GM12878 (cell line): ENCODE measurements at regions not wholly inside any gene's neighbourhood (a gene's known extent, or its start where the extent isn't known, plus 50 kb on each side); places are given as distances from the start of the nearest gene placed in this dataset.

ENCODE experiments used
- ATAC-seq: fragments of 200-7000 bp; cut with Tn5 transposase; 3 replicates; pipeline ENCODE4 v1.9.1; 2020; ENCODE audit warnings: mild to moderate bottlenecking, moderate library complexity
- BruUV-seq: library from RNA; stranded (reverse); fragments of 400-500 nt; replicated peaks from 2 replicates; lab custom pipeline; 2021; lab: Mats Ljungman, UMichigan
- CTCF ChIA-PET: fragments of 300-600 bp; sonication (Branson Sonifier 250); formaldehyde crosslinking; extraction: SDS; loops from one replicate; lab custom pipeline; 2021; ENCODE audit warnings: inconsistent platforms; lab: Yijun Ruan, JAX
- POLR2A ChIA-PET: fragments of 350-600 bp; formaldehyde crosslinking; extraction: SDS; loops from one replicate; lab custom pipeline; 2021; ENCODE audit warnings: inconsistent platforms; lab: Charles Lee
- RAD21 ChIA-PET: fragments of 300-600 bp; sonication (Branson Sonifier 250); formaldehyde crosslinking; loops from one replicate; lab custom pipeline; 2023; ENCODE audit warnings: antibody characterized with exemption; ENCODE audit not compliant: unreplicated experiment; lab: Charles Lee
- SMC1A ChIA-PET: fragments of 300-600 bp; sonication (Branson Sonifier 250); formaldehyde crosslinking; loops from one replicate; lab custom pipeline; 2023; ENCODE audit not compliant: unreplicated experiment, uncharacterized antibody; lab: Charles Lee
- DNase-seq: peaks from one replicate; pipeline ENCODE4 v3.0.0-alpha.2; 2011; ENCODE audit warnings: low read depth, low spot score
- FAIRE-seq: peaks from 3 replicates; lab custom pipeline; 2011; peaks lifted over from hg19 to GRCh38; lab: Jason Lieb, UNC
- H2AFZ ChIP-seq: 2 replicates; pipeline ENCODE4 v1.6.0; 2011; ENCODE audit warnings: low read depth, low read length, control low read depth; ENCODE audit not compliant: control insufficient read depth
- H3K27ac ChIP-seq: 2 replicates; pipeline ENCODE4 v1.5.1; 2011; ENCODE audit warnings: control low read depth; ENCODE audit not compliant: control insufficient read depth, insufficient read depth
- H3K27me3 ChIP-seq, 2 experiments: replicated peaks in 1 of 2; 2 replicates each; pipeline versions ENCODE4 v1.6.0 to v1.6.1; 2011; ENCODE audit warnings: low read length in 1 of 2; ENCODE audit not compliant: control insufficient read depth in 2 of 2, insufficient read depth in 2 of 2
- H3K36me3 ChIP-seq, 2 experiments: 2 replicates each; pipeline ENCODE4 v1.5.1; 2011; ENCODE audit warnings: low read length in 1 of 2; ENCODE audit not compliant: control insufficient read depth in 2 of 2, insufficient read depth in 2 of 2
- H3K4me1 ChIP-seq: 2 replicates; pipeline ENCODE4 v1.6.1; 2011; ENCODE audit warnings: mild to moderate bottlenecking, low read length, moderate library complexity, mixed read lengths; ENCODE audit not compliant: control insufficient read depth, insufficient read depth
- H3K4me2 ChIP-seq: 2 replicates; pipeline ENCODE4 v1.6.0; 2011; ENCODE audit warnings: control low read depth; ENCODE audit not compliant: control insufficient read depth, insufficient read depth
- H3K4me3 ChIP-seq: fragments of 200-600 bp; sonication (generic); 2 replicates; pipeline ENCODE4 v1.5.1; 2016
- H3K79me2 ChIP-seq: 2 replicates; pipeline ENCODE4 v1.6.0; 2011; ENCODE audit warnings: low read length; ENCODE audit not compliant: control insufficient read depth, insufficient read depth
- H3K9ac ChIP-seq: 2 replicates; pipeline ENCODE4 v1.8.0; 2011; ENCODE audit warnings: low read length, control low read depth, mixed read lengths; ENCODE audit not compliant: control insufficient read depth, insufficient read depth
- H3K9me3 ChIP-seq: replicated peaks from 3 replicates; pipeline ENCODE4 v1.5.1; 2011; ENCODE audit warnings: mild to moderate bottlenecking, low read length; ENCODE audit not compliant: control insufficient read depth, insufficient read depth
- H4K20me1 ChIP-seq: 2 replicates; pipeline ENCODE4 v1.6.0; 2011; ENCODE audit not compliant: control insufficient read depth, insufficient read depth
- ATF2 ChIP-seq: IDR thresholded peaks from 2 replicates; pipeline ENCODE4 v1.6.1; 2012; ENCODE audit warnings: low read length, inconsistent platforms
- CEBPB ChIP-seq, 2 experiments: fragments of 150-350 bp in 1 of 2; IDR thresholded peaks; 2 replicates each; pipeline ENCODE4 v1.6.1; 2012 to 2014; ENCODE audit warnings: low read depth in 2 of 2, low read length in 2 of 2, borderline replicate concordance in 1 of 2, inconsistent platforms in 1 of 2
- CREM ChIP-seq: IDR thresholded peaks from 2 replicates; pipeline ENCODE4 v1.6.1; 2014; ENCODE audit warnings: antibody characterized with exemption, low read depth
- ELK1 ChIP-seq: IDR thresholded peaks from 2 replicates; pipeline ENCODE4 v1.6.1; 2012; ENCODE audit warnings: low read depth, low read length, improper control_type of control experiment
- IRF4 ChIP-seq: IDR thresholded peaks from 2 replicates; pipeline ENCODE4 v1.6.1; 2011; ENCODE audit warnings: low read depth, low read length
- MEF2B ChIP-seq: fragments of 450-650 bp; IDR thresholded peaks from 2 replicates; pipeline ENCODE4 v1.6.1; 2018; ENCODE audit warnings: mild to moderate bottlenecking, moderate library complexity; ENCODE audit not compliant: partially characterized antibody, poor library complexity, severe bottlenecking
- NR2C1 ChIP-seq: fragments of 450-650 bp; IDR thresholded peaks from 2 replicates; pipeline ENCODE4 v1.6.1; 2017; ENCODE audit warnings: antibody characterized with exemption, mild to moderate bottlenecking, moderate library complexity
- RELA ChIP-seq: fragments of 450-650 bp; IDR thresholded peaks from 2 replicates; pipeline ENCODE4 v1.8.0; 2014; ENCODE audit warnings: borderline replicate concordance; ENCODE audit not compliant: partially characterized antibody
- SREBF1 ChIP-seq: IDR thresholded peaks from 2 replicates; pipeline ENCODE4 v1.6.1; 2012; ENCODE audit warnings: mild to moderate bottlenecking, low read length
- SUZ12 ChIP-seq: fragments of 200-600 bp; sonication (generic); IDR thresholded peaks from one replicate; pipeline ENCODE4 v1.6.1; 2018; ENCODE audit warnings: antibody characterized with exemption, mild to moderate bottlenecking; ENCODE audit not compliant: unreplicated experiment
- WRNIP1 ChIP-seq: IDR thresholded peaks from 2 replicates; pipeline ENCODE4 v1.6.1; 2011; ENCODE audit warnings: low read depth, low read length, improper control_type of control experiment, borderline replicate concordance
- ZBTB11 ChIP-seq: fragments of 450-650 bp; formaldehyde crosslinking; IDR thresholded peaks from 2 replicates; pipeline ENCODE4 v1.5.0; 2022; ENCODE audit warnings: mild to moderate bottlenecking, missing genetic modification characterization
- ZNF24 ChIP-seq: fragments of 450-650 bp; IDR thresholded peaks from 2 replicates; pipeline ENCODE4 v1.6.1; 2017; ENCODE audit warnings: antibody characterized with exemption, mild to moderate bottlenecking
- ZSCAN29 ChIP-seq: fragments of 450-650 bp; IDR thresholded peaks from 2 replicates; pipeline ENCODE4 v1.6.1; 2017; ENCODE audit warnings: mild to moderate bottlenecking, moderate library complexity
- WGBS: methylation state at CpG from one replicate; pipeline ENCODE4 v1.1.6; 2016; ENCODE audit warnings: low lambda C conversion rate; ENCODE audit not compliant: insufficient replicate concordance, insufficient coverage; ENCODE audit errors: missing lambda C conversion rate; 5-methylcytosine and 5-hydroxymethylcytosine counted together
- in situ Hi-C: fragments of 300-500 bp; cut with MboI; formaldehyde crosslinking; loops from 9 replicates; pipeline ENCODE4 v1.14.3; 2018; ENCODE audit warnings: mixed read lengths
- intact Hi-C: fragments of 100-400 bp; cut with micrococcal nuclease; formaldehyde crosslinking; loops from one replicate; pipeline ENCODE4 v1.14.2; 2022; ENCODE audit not compliant: unreplicated experiment
- TF ChIP-seq, protein P1 (sequence below), 3 experiments: IDR thresholded peaks in 2 of 3; conservative IDR thresholded peaks in 1 of 3; 2 replicates each; pipeline ENCODE4 v1.5.1; 2011; ENCODE audit warnings: low read depth in 3 of 3, low read length in 3 of 3, mild to moderate bottlenecking in 3 of 3, control low read depth in 2 of 3, moderate library complexity in 2 of 3, inconsistent platforms in 1 of 3, mixed read lengths in 1 of 3; ENCODE audit not compliant: control insufficient read depth in 2 of 3, insufficient read depth in 1 of 3; ENCODE audit errors: extremely low read depth in 1 of 3

DNA sequence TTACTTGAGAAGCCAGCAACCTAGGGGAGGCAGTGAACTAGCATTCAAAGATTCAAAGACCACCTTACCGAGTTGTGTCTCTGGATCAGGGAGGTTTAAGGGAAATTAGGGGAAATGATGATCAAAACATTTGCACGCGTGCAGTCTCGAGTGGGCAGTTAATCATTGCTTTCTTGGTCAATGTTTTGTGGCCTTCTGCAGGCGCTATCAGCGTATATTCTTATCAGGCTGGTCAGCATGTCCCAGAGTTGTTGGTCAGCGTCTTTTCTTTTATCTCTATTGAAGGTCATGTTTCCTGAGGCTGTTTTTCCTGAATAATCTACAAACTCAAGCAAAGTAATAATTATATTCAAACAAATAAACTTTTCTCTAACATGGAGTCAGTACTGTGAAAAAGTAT is 84.0 kb upstream of the ZNF81 start (continued):
- TF ChIP-seq ZBTB11 (CRISPR knock-in tag) (no peak), IRF4 (no peak), ZNF24 (no peak), ELK1 (no peak)
- TF ChIP-seq, all 136 proteins: peak for 0

DNA sequence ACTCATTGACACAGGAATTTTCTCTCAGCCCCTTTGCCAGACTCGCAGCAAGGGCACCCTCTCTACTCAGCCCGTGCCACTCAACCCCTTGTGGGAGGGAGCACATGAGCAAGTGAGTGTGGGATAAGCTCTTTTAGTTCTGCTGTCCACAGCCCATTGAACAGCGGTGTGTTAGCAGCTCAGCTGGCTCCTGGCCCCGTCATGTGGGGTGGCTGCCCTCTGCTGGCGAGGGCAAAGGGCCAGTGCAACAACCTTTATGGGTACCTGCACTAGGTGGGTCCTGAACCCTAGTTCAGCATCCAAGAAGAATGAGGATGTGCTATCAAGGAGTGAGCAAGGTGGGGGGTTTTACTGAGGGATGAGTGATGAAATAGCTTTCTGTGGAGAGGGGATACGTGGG is 85.0 kb upstream of the ZNF81 start:
- intact Hi-C loops: loop anchor here (5.0 kb wide), 2 partner anchors 189 to 559 kb away; partner anchors contain the start of genes ARAF and UBA1
- no peak for TF ChIP-seq ZSCAN29
- no peak for TF ChIP-seq MEF2B
- TF ChIP-seq CEBPB (IDR thresholded peaks at IDR 0.05; ENCODE audit: borderline replicate concordance in 1 of 2, low read depth in 2 of 2, low read length in 2 of 2): no peak
- TF ChIP-seq SREBF1: no peak
- no peak for TF ChIP-seq CREM
- TF ChIP-seq ATF2: no peak
- TF ChIP-seq RELA: no peak
- TF ChIP-seq NR2C1: no peak
- TF ChIP-seq WRNIP1: no peak
- no peak for TF ChIP-seq SUZ12
- TF ChIP-seq, protein P1, sequence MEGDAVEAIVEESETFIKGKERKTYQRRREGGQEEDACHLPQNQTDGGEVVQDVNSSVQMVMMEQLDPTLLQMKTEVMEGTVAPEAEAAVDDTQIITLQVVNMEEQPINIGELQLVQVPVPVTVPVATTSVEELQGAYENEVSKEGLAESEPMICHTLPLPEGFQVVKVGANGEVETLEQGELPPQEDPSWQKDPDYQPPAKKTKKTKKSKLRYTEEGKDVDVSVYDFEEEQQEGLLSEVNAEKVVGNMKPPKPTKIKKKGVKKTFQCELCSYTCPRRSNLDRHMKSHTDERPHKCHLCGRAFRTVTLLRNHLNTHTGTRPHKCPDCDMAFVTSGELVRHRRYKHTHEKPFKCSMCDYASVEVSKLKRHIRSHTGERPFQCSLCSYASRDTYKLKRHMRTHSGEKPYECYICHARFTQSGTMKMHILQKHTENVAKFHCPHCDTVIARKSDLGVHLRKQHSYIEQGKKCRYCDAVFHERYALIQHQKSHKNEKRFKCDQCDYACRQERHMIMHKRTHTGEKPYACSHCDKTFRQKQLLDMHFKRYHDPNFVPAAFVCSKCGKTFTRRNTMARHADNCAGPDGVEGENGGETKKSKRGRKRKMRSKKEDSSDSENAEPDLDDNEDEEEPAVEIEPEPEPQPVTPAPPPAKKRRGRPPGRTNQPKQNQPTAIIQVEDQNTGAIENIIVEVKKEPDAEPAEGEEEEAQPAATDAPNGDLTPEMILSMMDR (IDR thresholded peaks at IDR 0.05 in 2 of 3, conservative IDR thresholded peaks at IDR 0.05 in 1 of 3; ENCODE audit: control insufficient read depth in 2 of 3, extremely low read depth in 1 of 3, insufficient read depth in 1 of 3, low read depth in 3 of 3, low read length in 3 of 3): peak; percentile 36 to 49 (median 48); a peak in 4 of 6 replicates

More for the DNA sequence above, 85.0 kb upstream of the ZNF81 start:
- in situ Hi-C loops: no loop called here
- BruUV-seq: no TSS peak
- H2AFZ ChIP-seq: no peak overlapping the region
- H3K27me3 ChIP-seq: no peaks in the 10 kb centered on the region
- H3K4me1 ChIP-seq: no peaks in the 10 kb centered on the region
- no peak overlapping the region for H3K9ac ChIP-seq
- FAIRE-seq: no peak
- H3K36me3 ChIP-seq: no peaks in the 10 kb centered on the region
- H3K27ac ChIP-seq: no peak overlapping the region
- ATAC-seq: peak; percentile 79
- no peak overlapping the region for H3K4me3 ChIP-seq
- POLR2A ChIA-PET: no interaction called here
- SMC1A ChIA-PET: interaction anchor here (0.6 kb wide), 1 partner anchor 103 kb away, joined by 3 read pairs; no protein-coding TSS in a partner anchor
- no peak for DNase-seq
- no peaks in the 10 kb centered on the region for H4K20me1 ChIP-seq
- H3K4me2 ChIP-seq: no peak overlapping the region
- CTCF ChIA-PET: interaction anchor here (0.7 to 1.3 kb wide), 2 partner anchors 48 to 103 kb away, joined by 3 read pairs; no protein-coding TSS in a partner anchor
- H3K79me2 ChIP-seq: no peaks in the 10 kb centered on the region
- no peaks in the 10 kb centered on the region for H3K9me3 ChIP-seq
- 6% methylated on average over 6 of the region's 6 CpGs for WGBS
- RAD21 ChIA-PET: interaction anchor here (1.0 kb wide), 1 partner anchor 255 kb away, joined by 5 read pairs; no protein-coding TSS in a partner anchor
